GM19455 (cell line): ENCODE measurements at regions not wholly inside any gene's neighbourhood (a gene's known extent, or its start where the extent isn't known, plus 50 kb on each side); places are given as distances from the start of the nearest gene placed in this dataset.
"Not testable (repeated sequence)": the region's sequence is repeated elsewhere in the genome, so short reads cannot be mapped to it uniquely, and the experiment has no call there.

Source experiments
- ATAC-seq: cut with Tn5 transposase; IDR thresholded peaks from one replicate; pipeline ENCODE4 v1.9.1; 2021; ENCODE audit not compliant: unreplicated experiment

GRCh38 chr2:183522489-183523266 is 398.4 kb downstream of the NUP35 start:
- ATAC-seq: no peak

GRCh38 chr2:183530333-183530901 is 406.2 kb downstream of the NUP35 start:
- no peak for ATAC-seq

GRCh38 chr2:183532514-183532913 is 408.3 kb downstream of the NUP35 start:
- no peak for ATAC-seq

GRCh38 chr2:183533021-183533420 is 408.8 kb downstream of the NUP35 start:
- ATAC-seq: no peak

GRCh38 chr2:183536290-183536689 is 412.0 kb downstream of the NUP35 start:
- ATAC-seq: no peak

GRCh38 chr2:183536714-183537113 is 412.5 kb downstream of the NUP35 start:
- ATAC-seq: no peak

- no peak for ATAC-seq
These were observed 417.5 kb downstream of the NUP35 start for GRCh38 chr2:183541766-183542165.

- no peak for ATAC-seq
These were observed 418.4 kb downstream of the NUP35 start for GRCh38 chr2:183542606-183543005.

GRCh38 chr2:183543222-183543621 is 419.0 kb downstream of the NUP35 start:
- no peak for ATAC-seq

GRCh38 chr2:183543731-183544130 is 419.5 kb downstream of the NUP35 start:
- peak; percentile 63 for ATAC-seq

- ATAC-seq: not testable (repeated sequence)
These were observed 422.5 kb downstream of the NUP35 start for GRCh38 chr2:183546560-183547350.

GRCh38 chr2:183552716-183553115 is 428.5 kb downstream of the NUP35 start:
- no peak for ATAC-seq

GRCh38 chr2:183564726-183565125 is 440.5 kb downstream of the NUP35 start:
- no peak for ATAC-seq

GRCh38 chr2:183575481-183575880 is 451.2 kb downstream of the NUP35 start:
- ATAC-seq: no peak

- no peak for ATAC-seq
These were observed 455.4 kb downstream of the NUP35 start for GRCh38 chr2:183579686-183580085.

- no peak for ATAC-seq
These were observed 468.0 kb downstream of the NUP35 start for GRCh38 chr2:183592271-183592670.

- ATAC-seq: no peak
These were observed 469.9 kb downstream of the NUP35 start for GRCh38 chr2:183594150-183594549.

GRCh38 chr2:183597841-183598240 is 473.6 kb downstream of the NUP35 start:
- ATAC-seq: no peak

GRCh38 chr2:183604065-183604464 is 479.8 kb downstream of the NUP35 start:
- ATAC-seq: no peak

GRCh38 chr2:183605440-183605839 is 481.2 kb downstream of the NUP35 start:
- ATAC-seq: no peak

- no peak for ATAC-seq
These were observed 481.9 kb downstream of the NUP35 start for GRCh38 chr2:183606022-183606717.
